ENCODE measurements at regions not wholly inside any gene's neighbourhood (a gene's known extent, or its start where the extent isn't known, plus 50 kb on each side); places are given as distances from the start of the nearest gene placed in this dataset.
"Not testable (repeated sequence)": the region's sequence is repeated elsewhere in the genome, so short reads cannot be mapped to it uniquely, and the experiment has no call there.

DNA sequence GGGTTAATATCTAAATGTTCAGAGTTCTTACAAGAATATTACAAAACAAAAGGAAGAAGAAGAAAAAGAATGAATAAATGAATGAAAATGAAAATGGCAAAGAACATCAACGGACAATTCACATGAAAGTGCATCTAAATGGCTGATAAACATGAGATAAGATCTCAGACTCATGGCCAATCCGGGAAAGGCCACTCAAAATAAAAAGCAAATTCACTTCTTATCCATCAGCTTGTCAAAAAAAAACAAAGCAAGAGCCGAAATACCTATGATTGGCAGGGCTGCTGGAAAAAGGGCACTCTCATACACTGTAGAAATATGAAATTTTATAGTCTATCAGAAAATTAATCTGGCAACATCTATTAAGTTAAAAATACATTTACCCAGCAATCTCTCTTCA, 103.6 kb upstream of the EDEM3 start:
- in situ Hi-C loops (cut with MboI; ENCODE audit: low sequenced_read_pairs), result no loop called here

DNA sequence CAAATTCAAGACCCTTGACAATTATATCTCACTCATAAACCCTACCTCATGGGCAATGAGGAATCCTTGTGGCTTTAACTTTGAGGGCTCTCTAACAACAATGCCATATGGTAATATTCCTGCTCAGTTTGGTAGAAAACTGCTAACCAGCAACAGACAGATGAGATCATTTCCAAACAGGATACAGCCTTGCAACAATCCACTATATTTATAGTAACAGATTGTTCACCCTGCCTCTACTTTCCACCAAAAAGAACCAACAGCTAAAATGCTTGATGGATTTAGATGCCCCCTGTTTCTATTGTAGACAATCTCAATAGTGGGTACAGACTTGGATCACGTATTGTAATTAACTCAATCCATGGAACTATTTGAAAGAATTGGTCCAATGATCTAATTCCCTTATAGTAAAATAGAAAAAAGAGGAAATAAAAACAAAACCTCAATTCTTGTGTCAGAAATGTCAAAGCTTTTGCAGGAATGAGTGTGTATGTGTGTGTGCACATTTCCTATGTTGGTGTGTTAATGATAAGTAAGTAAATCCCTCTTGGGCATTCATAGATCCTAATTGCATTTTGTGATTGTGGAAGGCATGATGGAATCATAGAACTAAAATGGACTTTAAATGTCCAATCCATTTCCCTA, 100.0 kb upstream of the EDEM3 start:
- in situ Hi-C loops (cut with MboI; ENCODE audit: low sequenced_read_pairs), result no loop called here

DNA sequence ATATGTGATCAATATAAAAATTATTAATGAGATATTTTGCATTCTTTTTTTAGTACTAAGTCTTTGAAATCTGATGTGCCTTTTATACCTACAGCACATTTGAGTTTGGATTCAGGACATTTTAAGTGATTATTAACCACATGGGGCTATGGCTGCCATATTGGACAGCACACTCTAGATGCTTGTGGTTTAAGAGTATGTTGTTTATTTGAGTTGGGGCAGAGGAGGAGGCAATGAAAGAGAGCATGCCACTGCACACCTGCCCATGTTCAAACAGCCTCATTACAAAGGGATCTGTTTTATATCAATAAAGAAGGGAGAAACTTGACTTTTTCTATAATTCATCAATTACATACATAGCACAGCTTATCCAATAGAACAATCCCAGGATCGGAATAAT, 99.4 kb upstream of the EDEM3 start:
- in situ Hi-C loops (cut with MboI; ENCODE audit: low sequenced_read_pairs), result no loop called here

DNA sequence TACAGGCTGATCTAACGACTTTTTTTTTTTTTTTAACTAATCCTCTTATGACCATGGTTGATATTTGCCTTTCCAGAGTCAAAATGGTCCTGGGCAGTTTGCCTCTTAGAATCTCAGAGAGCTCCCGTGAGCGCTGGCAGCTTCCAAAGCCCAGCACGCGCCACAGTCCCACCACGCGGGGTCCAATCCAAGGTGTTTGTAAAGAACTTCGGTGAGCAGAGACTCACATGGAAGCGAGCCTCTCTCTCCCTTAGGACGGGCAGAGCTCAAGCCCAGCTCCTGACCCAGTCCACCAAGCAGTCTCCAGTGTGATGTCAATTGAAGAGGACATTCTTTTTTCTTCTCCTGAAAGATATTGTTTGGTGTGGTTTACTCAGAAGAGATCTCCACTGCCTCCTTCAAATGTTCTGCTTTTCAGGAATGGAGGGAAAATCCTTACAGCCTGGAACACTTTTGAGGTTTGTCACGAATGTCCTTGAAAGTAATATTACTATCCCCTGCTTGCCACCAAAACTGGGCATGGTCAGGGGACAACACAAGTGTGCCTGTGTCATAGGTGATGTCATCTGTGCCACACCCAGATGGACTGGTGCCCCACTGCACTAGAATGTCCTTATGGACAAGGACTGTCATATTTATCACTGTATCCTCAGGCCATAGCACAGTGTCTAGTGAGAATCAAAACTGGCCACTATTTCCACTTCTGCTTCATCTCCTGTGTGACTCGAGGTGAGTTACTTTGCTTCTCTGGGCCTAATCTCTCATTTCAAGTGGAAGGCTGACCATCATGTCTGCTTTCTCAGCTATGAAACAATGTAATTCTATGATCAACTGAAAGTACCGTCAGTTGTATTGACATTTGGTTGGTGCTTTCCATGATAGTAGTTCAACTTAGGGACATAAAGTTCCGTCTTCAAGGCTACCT, 97.4 kb upstream of the EDEM3 start:
- in situ Hi-C loops (cut with MboI; ENCODE audit: low sequenced_read_pairs), result no loop called here

DNA sequence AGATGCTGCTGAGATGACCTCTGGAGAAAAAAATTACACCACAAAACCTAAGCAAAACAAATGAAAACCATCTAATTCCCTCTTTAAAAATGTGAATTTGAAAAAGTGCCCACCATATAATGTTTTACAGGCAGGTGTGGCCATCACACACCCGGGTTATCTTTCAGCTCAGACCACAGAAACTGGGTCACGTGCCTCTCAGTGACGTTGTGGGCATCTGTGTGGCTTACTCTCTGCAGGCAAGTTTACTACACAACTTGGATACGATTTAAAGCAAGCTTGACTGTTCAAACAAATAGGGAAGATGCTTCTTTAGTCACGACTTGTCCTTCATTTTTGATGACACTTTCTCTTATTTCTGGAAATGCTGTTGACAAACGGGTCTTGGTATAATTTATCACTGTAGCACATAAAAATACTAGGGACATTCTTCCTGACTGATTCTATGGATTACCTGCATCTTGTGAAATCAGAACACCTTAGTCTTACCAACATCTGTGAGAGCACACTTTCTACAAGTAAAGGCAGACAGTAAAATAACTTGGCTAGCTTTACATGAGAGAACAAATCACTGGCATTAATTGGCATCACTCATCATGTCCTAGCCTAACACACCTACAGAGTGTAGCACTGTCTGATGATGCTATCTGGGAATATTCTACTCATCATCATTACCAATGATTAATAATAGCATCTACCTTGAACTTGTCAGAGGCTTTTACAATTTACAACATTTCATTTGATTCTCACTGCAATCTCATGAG, 89.3 kb upstream of the EDEM3 start:
- in situ Hi-C loops (cut with MboI; ENCODE audit: low sequenced_read_pairs), result no loop called here

DNA sequence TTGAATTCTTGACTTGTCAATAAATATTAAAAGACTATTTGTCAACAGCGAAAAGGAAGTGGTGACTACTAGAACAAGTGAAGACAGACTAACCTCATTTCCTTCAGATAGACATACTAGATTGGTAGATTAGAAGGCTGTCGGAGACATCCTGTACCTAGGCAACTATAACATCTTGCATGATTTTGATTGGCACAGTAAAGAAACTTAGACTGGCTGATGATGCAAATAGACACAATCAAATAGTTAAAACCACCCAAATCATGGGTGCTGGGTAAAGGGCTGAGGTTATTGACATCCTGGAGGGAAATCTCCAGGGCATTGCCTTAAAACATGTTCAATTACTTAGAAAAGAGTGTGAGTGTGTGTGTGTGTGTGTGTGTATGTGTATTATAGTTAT, 85.9 kb upstream of the EDEM3 start:
- in situ Hi-C loops (cut with MboI; ENCODE audit: low sequenced_read_pairs), result no loop called here

DNA sequence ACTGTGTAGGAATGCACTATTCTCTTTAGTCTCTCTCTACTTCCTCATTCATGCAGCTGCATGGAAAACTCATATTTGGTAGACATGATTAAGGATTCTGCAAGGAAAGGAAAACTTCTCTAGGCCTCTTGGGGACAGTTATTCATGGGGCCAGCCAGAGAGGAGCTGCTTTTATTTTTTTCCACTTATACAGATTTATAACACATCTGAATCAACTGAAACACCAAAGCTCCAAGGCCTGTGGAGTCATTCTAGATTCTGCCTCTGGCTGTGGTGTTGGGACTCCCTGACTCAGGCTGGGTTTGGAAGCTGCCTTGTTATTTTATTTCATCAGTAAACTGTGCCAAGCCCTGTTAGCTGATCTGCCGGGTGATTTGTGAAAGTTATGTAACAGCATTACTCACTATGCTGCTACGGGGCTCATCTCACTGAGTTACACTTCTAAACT, 83.9 kb upstream of the EDEM3 start:
- in situ Hi-C loops (cut with MboI; ENCODE audit: low sequenced_read_pairs), result no loop called here

DNA sequence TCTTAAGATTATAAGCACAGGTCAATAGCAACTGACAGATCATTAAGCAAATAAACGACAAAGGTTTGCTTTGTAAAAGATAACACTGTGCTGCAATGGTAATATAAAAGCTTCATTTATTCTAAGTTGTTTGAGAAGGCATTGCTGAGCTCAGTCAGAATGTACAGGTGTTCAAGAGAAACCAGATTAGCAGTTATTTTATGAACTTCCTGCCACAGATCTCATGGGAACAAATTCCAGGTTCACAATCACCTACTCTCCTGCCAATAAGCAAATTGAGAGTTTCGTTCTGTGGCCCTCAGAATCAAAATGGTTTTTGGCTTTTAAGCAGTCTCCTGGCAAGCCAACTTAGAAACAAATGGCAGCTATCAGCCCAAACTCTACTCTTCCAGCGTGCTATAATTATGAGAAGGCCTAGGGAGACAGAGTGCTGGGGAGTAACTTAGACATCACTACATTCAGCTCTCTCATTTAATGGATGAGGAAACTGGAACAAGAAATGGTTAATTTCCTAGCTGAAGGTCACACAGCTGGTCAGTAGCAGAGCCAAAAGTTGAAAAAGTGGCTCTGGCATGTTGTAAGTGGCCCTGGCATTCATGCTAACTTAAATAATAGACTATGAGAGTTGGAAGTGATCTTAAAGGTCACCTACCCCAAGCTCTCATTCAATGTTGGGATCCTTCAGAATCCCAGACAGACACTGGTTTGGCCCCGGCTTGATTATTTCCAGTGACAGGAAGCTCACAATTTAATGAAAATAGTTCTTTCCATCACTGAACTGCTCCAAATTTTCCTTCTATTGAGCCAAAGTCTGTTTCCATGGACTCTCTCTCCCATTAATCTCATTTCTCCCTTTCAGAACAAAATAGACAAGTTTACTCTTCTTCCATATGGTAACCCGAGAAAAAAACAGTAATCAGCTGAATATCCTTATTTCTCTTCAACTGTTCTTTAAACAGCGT, 82.6 kb upstream of the EDEM3 start:
- in situ Hi-C loops (cut with MboI; ENCODE audit: low sequenced_read_pairs), result no loop called here

DNA sequence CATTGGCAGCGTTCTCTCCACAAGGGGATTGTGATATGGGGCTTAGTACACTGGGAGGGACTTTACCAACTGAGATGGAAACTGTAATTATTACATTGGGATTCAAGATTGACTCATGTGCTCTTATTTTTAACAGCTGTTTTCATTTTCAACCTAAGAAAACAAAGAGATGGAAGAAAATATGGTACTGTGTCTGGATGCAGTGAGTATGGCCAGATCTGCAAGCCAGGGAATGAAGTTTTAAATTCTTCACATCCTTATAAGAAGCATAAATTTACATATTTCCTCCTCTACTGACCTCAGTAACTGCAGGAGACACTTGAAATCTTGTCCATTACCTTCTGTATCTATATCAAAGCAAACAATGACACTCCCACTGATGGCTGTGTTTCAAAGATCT, 81.5 kb upstream of the EDEM3 start:
- in situ Hi-C loops (cut with MboI; ENCODE audit: low sequenced_read_pairs), result no loop called here

DNA sequence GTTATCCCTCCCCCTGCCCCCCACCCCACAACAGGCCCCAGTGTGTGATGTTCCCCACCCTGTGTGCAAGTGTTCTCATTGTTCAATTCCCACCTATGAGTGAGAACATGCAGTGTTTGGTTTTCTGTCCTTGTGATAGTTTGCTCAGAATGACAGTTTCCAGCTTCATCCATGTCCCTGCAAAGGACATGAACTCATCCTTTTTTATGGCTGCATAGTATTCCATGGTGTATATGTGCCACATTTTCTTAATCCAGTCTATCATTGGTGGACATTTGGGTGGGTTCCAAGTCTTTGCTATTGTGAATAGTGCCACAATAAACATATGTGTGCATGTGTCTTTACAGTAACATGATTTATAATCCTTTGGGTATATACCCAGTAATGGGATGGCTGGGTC, 79.3 kb upstream of the EDEM3 start:
- in situ Hi-C loops (cut with MboI; ENCODE audit: low sequenced_read_pairs), result not testable (repeated sequence)

DNA sequence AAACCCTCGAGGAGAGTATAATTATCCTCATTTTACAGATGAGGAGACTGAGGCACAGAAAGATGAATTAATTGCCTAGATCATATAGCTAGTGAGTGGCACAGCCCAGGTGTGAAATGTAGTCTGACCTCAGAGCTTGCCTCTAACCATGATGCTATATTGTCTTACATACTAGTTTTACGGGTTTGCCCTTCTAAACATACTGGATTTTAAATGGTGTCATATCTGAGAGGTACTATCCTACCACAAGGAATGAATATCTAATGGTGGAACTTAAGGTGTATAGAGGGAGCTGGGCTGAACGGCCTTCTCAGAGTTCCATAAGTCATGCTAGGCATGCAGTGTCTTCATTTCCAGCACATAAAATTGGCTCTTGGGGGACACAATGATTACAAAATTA, 77.9 kb upstream of the EDEM3 start:
- in situ Hi-C loops (cut with MboI; ENCODE audit: low sequenced_read_pairs), result no loop called here

DNA sequence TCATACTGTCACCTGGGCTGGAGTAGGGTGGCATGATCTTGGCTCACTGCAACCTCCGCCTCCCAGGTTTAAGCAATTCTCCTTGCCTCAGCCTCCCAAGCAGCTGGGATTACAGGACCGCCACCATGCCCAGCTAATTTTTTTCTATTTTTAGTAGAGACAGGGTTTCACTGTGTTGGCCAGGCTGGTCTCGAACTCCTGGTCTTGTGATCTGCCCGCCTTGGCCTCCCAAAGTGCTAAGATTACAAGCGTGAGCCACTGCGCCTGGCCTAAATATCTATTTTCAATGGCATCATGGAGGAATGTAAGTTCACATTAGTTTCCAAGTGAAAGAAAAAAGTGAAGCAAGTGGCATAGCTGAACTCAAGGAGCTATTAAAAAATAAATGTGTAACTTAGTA, 74.8 kb upstream of the EDEM3 start:
- in situ Hi-C loops (cut with MboI; ENCODE audit: low sequenced_read_pairs), result not testable (repeated sequence)

DNA sequence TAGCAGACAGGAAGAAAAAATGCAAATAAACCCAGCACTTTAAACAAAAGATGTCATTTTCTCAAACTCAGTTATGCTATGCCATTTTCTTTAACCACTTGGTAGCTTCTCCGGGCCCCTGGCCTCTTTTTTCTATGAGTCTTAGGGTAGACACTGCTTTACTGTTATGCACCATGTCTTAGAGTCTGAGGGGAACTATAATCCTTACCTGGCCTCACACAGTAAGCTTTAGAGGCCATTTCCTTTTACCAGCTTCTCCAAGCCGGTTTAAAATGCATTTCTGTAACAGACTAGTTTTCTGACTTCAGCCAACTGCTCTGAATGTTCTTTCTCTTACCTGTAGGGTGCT, 73.7 kb upstream of the EDEM3 start:
- in situ Hi-C loops (cut with MboI; ENCODE audit: low sequenced_read_pairs), result no loop called here

DNA sequence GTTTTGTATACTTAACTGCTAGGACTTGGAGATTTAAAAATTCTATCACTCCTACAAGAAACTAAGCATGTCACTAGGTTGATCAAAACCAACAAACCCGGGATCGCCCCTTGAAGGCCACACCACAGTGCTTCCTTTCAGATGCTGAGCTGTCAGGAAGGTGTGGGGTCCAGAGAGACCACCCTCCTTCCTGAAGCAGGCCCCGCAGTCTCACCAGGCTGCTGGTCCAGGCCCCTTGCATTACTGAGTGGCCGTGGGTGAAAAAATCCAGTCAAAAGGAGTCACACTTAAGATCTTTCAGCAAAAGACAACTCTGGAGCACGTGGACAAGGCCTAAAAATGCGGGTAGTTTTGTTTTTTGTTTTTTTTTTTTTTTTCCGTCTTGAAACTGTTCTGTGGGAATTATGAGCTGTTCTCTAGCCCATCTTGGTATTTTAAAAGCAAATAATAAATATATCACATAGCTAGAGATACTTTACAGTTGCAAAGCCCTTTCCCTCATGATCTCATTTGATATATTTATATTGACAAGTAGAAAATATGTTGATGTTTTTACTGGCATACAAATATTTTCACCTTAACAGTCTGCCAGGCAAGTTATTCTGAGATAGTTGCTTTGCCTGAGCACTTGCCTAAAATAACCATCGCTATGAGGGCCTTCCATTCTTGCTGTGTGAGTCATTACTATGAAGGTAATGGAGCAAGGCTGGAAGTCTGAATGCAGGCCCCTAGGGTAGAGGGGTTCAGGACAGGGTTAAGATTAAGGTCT, 73.1 kb upstream of the EDEM3 start:
- in situ Hi-C loops (cut with MboI; ENCODE audit: low sequenced_read_pairs), result no loop called here

DNA sequence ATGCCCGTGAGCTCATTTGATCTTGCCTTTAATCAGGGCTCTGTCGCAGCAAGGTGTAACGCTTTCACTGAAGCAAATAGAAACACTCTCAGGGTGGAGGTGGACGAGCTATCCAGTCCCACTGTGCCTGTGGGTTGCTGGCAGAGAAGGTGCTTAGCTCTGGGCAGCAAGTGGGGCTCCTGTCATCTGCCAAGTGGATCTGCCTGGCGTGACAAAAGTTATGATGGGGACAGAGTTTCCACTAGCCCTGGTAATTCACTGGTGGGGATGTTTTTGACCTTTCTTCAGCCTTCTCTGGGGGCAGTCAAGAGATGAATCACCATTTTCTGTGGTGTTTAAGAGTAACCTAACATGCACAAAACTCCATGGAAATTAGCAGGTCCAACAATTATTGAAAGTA, 71.3 kb upstream of the EDEM3 start:
- in situ Hi-C loops (cut with MboI; ENCODE audit: low sequenced_read_pairs), result no loop called here

DNA sequence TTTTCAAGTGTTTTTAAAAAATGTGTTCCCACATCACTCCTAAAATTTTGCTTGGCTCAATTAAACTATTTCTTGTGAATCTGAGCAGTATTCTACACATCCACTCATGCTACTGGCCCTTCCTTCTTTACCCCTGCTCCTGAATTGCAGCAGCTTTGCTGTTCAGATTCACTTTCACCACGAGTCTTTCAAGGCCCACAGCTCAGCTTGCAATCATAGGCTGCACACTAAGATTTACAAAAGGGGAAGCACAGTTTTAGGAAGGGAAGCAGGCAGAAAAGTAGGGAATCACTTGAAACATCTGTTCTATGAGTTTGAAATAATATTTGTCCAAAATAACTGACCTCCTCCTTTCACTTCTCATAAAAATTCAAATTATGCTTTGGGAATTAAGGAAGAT, 70.9 kb upstream of the EDEM3 start:
- in situ Hi-C loops (cut with MboI; ENCODE audit: low sequenced_read_pairs), result no loop called here

DNA sequence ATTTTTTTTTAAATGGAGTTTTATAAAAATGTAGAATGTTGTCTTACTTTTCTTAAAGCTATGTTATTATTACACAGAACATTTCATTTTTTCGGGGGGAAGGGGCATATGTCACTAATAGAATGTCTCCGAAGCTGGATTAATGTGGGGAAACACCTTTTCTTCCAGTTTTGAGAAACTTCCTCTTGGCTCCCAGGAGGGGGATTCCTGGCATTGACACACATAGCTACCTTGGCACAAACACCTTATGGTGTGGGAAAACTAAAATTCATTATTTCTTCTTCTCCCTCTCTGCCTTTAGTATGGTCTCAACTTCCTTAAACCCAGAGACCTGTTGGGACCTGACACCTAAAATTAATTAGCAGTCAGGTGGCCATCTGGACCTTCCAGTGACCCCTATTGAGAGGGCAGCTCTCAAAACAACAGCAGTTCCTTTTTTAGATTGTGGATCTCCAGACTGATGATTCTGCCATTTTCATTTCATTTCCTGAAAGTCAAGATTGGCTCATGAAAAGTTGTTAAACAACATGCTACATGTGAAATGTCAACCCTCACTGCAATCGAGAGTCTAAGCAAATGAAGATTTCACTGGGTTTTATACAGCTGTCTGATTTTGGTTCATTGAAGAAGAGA, 70.1 kb upstream of the EDEM3 start:
- in situ Hi-C loops (cut with MboI; ENCODE audit: low sequenced_read_pairs), result loop anchor here (25.0 kb wide), 1 partner anchor 837 kb away; no protein-coding TSS in a partner anchor

DNA sequence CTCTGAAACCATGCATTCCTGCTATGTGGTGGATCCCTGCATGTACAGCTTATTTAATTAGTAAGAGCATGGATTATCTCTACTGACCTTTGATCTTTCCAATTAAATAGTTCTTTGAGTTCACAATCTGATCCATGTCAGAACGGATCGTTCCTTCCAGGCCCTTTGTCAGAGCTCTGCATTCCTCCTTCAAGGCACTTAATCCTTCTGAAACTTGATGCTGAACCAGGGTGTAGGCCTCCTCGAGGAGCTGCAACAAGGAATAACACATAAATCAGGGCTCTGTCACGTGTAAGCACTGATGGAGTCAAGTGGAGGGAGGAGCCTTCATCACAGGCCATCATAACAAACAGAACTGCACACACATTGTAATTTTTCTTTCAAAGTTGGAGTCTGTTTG, 68.4 kb upstream of the EDEM3 start:
- in situ Hi-C loops (cut with MboI; ENCODE audit: low sequenced_read_pairs), result loop anchor here (25.0 kb wide), 1 partner anchor 839 kb away; no protein-coding TSS in a partner anchor

DNA sequence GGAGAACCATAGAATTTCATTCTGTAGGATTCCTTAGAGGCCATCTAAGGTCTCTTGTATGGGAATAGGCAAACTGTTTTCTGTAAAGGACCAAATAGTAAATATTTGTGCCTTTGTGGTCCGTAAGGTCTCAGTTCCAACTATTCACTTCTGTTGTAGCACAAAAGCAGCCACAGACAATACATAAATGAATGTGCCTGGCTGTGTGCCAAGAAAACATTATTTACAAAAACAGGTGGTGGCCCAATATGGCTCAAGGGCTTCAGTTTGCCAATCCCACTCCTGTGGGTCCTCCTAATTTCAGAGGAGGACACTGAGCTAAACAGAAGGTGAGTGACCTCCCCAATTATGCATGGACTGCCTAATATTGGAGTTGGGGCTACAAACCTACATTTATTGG, 67.6 kb upstream of the EDEM3 start:
- in situ Hi-C loops (cut with MboI; ENCODE audit: low sequenced_read_pairs), result loop anchor here (25.0 kb wide), 1 partner anchor 840 kb away; no protein-coding TSS in a partner anchor
